Astrocyte of the cerebellum (primary cell): ENCODE measurements at regions not wholly inside any gene's neighbourhood (a gene's known extent, or its start where the extent isn't known, plus 50 kb on each side); places are given as distances from the start of the nearest gene placed in this dataset.
"Not testable (repeated sequence)": the region's sequence is repeated elsewhere in the genome, so short reads cannot be mapped to it uniquely, and the experiment has no call there.

Experiments used
- DNase-seq: peaks from one replicate; pipeline ENCODE4 v3.0.0-alpha.2; 2011; ENCODE audit warnings: low read depth
- H3K4me3 ChIP-seq: 2 replicates; pipeline ENCODE4 v1.5.1; 2011; ENCODE audit warnings: mild to moderate bottlenecking, low read depth, low read length, moderate library complexity
- in situ Hi-C: cut with HindIII; loops from 2 replicates; pipeline ENCODE4 v1.10.0; 2017; ENCODE audit warnings: low sequenced_read_pairs
- TF ChIP-seq, protein P1 (sequence below): IDR thresholded peaks from 2 replicates; pipeline ENCODE4 v1.5.1; 2012; ENCODE audit warnings: low read length, low read depth, moderate library complexity, mild to moderate bottlenecking; ENCODE audit errors: missing control alignments

DNA sequence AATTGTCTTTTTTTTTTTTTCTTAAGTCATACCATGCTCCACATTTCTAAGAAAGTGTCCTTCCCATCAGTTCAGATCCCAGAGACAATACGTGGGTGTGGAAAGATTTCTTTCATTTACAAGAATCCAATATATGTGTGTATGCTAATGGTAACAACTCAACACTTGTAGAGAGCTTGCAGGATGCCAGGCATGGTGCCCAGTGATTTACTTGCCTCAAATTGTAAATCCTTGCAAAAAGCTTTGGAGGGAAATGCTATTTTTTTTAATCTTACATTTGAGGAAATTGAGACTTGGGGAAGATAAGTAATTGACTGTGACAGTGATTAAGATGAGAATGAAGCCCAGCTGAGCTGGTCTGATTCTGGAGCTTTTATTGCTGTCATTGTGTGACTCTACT, 1264.6 kb upstream of the SEL1L start:
- in situ Hi-C loops: no loop called here
- no peak overlapping the region for H3K4me3 ChIP-seq
- TF ChIP-seq, protein P1, sequence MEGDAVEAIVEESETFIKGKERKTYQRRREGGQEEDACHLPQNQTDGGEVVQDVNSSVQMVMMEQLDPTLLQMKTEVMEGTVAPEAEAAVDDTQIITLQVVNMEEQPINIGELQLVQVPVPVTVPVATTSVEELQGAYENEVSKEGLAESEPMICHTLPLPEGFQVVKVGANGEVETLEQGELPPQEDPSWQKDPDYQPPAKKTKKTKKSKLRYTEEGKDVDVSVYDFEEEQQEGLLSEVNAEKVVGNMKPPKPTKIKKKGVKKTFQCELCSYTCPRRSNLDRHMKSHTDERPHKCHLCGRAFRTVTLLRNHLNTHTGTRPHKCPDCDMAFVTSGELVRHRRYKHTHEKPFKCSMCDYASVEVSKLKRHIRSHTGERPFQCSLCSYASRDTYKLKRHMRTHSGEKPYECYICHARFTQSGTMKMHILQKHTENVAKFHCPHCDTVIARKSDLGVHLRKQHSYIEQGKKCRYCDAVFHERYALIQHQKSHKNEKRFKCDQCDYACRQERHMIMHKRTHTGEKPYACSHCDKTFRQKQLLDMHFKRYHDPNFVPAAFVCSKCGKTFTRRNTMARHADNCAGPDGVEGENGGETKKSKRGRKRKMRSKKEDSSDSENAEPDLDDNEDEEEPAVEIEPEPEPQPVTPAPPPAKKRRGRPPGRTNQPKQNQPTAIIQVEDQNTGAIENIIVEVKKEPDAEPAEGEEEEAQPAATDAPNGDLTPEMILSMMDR: no peak
- DNase-seq: no peak

DNA sequence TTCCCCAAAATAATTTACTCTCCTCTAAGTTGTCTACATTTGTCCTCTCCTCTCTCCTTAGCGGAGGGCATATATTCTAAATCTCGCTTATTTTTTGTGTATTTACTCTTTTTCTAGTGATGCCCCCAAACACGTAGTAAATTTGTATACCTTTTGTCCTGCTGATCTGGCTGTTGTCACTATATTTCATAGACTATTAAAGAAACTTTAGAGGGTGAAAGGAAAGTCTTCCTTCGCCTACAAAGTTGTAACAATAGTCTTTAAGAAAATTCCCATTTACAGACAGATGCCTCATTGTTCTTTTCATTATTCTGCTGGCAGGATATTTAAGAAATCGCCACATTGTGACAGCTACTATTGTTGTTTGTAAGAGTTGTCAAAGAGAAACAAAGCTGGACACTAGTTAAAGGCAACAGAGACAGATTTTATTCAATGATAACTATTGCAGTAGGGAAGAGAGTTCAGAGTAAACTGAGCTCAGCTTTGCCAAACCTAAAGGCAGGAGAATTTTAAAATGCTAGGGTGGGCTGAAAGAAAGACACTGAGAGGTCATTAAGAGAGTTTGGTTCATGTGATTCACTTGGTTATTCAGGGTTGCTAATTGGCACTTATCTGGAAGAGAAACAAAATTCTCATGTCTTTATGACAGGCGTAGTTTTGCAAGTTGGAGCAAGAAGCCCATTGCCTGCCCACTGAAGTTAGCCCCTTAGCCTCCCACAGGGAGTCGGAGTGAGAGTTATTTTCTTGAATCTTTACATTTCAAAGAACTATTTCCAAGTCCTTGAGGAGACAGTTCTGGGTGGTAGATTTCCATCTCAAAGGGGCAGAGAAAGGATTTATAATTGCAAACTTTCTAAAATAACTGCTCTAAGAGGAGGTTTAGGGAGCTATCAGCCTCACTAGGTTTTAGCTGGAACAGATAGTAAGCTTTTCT, 1272.5 kb upstream of the SEL1L start:
- in situ Hi-C loops: no loop called here
- TF ChIP-seq, protein P1: no peak
- H3K4me3 ChIP-seq: no peak overlapping the region
- no peak for DNase-seq

DNA sequence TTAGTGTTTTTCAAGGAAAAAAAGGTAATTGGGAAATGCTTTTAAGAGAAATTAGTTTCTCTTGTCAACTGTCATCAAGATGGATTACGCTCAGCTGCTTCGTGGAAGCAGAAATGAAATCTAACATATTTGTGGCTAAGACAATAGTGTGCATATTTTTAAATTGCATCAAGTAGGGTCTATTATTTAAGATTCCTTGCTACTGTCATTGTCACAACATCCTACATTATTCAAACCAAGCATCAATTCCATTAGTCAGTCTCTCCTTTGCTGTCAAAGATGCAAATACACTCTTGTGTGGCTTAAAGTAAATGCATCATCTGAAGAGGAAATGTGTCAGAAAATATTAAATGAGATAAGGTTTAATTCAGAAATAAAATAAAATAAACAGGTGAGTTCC, 1277.6 kb upstream of the SEL1L start:
- TF ChIP-seq, protein P1: no peak
- in situ Hi-C loops: no loop called here
- H3K4me3 ChIP-seq: no peak overlapping the region
- no peak for DNase-seq

DNA sequence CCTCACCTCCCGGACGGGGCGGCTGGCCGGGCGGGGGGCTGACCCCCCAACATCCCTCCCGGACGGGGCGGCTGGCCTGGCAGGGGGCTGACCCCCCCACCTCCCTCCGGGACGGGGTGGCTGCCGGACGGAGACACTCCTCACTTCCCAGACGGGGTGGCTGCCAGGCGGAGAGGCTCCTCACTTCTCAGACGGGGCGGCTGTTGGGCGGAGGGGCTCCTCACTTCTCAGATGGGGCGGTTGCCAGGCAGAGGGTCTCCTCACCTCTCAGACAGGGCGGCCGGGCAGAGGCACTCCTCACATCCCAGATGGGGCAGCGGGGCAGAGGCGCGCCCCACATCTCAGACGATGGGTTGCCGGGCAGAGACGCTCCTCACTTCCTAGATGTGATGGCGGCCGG, 1280.7 kb upstream of the SEL1L start:
- DNase-seq, H3K4me3 ChIP-seq, in situ Hi-C loops: not testable (repeated sequence)

DNA sequence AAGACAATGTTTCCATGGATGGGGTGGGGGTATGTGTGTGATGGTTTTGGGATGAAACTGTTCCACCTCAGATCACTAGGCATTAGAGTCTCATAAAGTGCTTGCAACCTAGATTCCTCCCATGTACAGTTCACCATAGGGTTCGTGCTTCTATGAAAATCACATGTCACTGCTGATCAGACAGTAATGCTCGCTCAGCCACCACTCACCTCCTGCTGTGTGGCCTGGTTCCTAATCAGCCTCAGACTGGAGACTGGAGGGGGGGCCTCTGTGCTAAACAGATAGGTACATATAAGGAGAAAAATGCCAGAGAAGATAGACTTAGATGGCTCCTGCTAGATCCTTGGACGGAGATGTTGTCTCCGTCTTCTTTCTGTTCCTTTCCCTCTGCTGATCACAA, 1296.9 kb upstream of the SEL1L start:
- TF ChIP-seq, protein P1: no peak
- in situ Hi-C loops: no loop called here
- no peak for DNase-seq
- no peak overlapping the region for H3K4me3 ChIP-seq

DNA sequence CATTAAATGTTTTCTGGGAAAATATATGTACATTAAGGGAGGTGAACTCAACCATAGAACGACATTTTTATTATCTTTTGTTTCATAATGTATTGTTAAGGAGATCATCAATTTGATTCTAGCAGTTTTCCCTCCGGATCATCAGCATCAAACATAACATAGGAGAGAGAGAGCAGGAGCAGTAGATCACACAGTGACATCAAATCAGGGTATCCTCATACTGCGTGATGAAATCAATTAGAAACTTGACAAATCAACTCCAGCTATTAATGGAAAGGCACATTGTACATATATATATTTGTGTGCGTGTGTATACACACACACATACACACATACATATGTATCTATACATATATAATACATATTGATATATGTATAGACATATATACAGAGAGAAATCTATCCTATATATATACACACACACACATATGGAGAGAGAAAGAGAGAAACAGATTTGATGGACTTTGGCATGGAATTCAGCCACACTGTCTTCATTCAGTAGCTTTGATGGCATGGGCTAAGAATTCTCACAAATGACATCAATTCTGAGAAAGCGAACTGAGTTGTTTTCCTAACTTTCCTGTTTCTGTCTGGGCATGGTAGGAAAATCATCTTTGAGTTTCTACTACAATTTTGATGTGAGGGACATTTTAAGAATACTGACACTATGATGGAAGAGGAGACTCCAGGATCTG, 1302.8 kb upstream of the SEL1L start:
- in situ Hi-C loops: no loop called here
- no peak for DNase-seq
- TF ChIP-seq, protein P1: no peak
- H3K4me3 ChIP-seq: no peak overlapping the region

DNA sequence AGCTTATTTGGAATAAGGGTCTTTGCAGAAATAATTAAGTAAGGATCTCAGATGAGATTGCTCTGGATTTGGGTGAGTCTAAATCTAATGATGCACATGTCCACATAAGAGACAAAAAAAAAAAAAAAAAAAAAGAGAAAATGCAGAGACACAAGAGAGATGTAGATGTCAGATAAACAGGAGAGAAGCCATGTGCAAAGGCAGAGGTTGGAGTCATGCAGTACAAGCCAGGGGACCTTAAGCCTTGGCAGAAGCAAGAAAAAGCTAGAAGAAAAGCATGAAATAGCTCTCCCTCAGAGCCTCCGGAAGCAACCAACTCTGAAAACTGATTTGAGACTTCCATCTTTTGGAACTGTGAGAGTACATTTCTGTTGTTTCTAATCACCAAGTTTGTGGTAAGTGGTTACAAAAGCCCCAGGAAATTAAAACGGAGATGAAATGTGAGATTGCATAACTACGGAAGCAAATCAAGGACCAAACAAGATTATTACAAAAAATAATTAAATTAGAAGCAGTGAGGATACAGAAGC, 1304.0 kb upstream of the SEL1L start:
- TF ChIP-seq, protein P1: no peak
- in situ Hi-C loops: no loop called here
- DNase-seq: no peak
- no peak overlapping the region for H3K4me3 ChIP-seq
